Tibial nerve (tissue), 3 donors: ENCODE measurements at regions not wholly inside any gene's neighbourhood (a gene's known extent, or its start where the extent isn't known, plus 50 kb on each side); places are given as distances from the start of the nearest gene placed in this dataset.

Experiments used
- CTCF ChIP-seq, 5 experiments: fragments of 200-600 bp in 3 of 5; fragments of 450-650 bp in 2 of 5; sonication (generic) in 3 of 5; IDR thresholded peaks; one replicate each; pipeline ENCODE4 v1.5.1; 2016 to 2019; ENCODE audit warnings: antibody characterized with exemption in 5 of 5, mild to moderate bottlenecking in 3 of 5, moderate library complexity in 2 of 5
- POLR2A ChIP-seq, 2 donors: fragments of 450-650 bp; IDR thresholded peaks; one replicate each; pipeline ENCODE4 v1.6.1; 2017; ENCODE audit warnings: antibody characterized with exemption in 2 of 2, mild to moderate bottlenecking in 2 of 2, moderate library complexity in 2 of 2

GRCh38 chrX:33415459-33415858, 204.1 kb upstream of the DMD start:
- TF ChIP-seq CTCF (IDR thresholded peaks at IDR 0.05) (no peak), POLR2A (IDR thresholded peaks at IDR 0.05) (no peak)
